ENCODE measurements at regions not wholly inside any gene's neighbourhood (a gene's known extent, or its start where the extent isn't known, plus 50 kb on each side); places are given as distances from the start of the nearest gene placed in this dataset.
"Not testable (repeated sequence)": the region's sequence is repeated elsewhere in the genome, so short reads cannot be mapped to it uniquely, and the experiment has no call there.

DNA sequence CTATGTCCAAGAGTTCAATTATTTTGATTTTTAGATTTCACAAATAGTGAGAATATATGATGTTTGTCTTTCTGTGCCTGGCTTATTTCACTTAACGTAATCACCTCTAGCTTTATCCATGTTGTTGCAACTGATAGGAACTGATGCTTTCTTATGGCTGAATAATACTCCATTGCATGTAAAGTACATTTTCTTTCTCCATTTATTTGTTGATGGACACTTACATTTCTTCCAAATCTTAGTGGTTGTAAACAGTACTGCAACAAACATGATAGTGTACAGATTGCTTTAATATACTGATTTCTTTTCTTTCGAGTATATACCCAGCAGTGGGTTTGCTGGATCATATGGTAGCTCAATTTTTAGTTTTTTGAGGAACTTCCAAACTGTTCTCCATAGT, 600.6 kb upstream of the SEMA6D start:
- no peaks in the 10 kb centered on the region for H3K4me1 ChIP-seq
- H3K36me3 ChIP-seq (replicated peaks in 1 of 2; ENCODE audit: insufficient read depth in 1 of 2, low read depth in 2 of 2), result no peaks in the 10 kb centered on the region
- no peak overlapping the region for H3K4me3 ChIP-seq
- no peaks in the 10 kb centered on the region for H3K27me3 ChIP-seq
- WGBS, 2 donors, result 71 to 89% methylated on average over 2 of the region's 2 CpGs
- H3K9me3 ChIP-seq, result no peaks in the 10 kb centered on the region
- ATAC-seq, result no peak
- no peak for DNase-seq
- intact Hi-C loops (cut with DNase I), result no loop called here
- H3K27ac ChIP-seq, result no peak overlapping the region
- TF ChIP-seq POLR2A (IDR thresholded peaks at IDR 0.05), result no peak
- TF ChIP-seq, protein P1, sequence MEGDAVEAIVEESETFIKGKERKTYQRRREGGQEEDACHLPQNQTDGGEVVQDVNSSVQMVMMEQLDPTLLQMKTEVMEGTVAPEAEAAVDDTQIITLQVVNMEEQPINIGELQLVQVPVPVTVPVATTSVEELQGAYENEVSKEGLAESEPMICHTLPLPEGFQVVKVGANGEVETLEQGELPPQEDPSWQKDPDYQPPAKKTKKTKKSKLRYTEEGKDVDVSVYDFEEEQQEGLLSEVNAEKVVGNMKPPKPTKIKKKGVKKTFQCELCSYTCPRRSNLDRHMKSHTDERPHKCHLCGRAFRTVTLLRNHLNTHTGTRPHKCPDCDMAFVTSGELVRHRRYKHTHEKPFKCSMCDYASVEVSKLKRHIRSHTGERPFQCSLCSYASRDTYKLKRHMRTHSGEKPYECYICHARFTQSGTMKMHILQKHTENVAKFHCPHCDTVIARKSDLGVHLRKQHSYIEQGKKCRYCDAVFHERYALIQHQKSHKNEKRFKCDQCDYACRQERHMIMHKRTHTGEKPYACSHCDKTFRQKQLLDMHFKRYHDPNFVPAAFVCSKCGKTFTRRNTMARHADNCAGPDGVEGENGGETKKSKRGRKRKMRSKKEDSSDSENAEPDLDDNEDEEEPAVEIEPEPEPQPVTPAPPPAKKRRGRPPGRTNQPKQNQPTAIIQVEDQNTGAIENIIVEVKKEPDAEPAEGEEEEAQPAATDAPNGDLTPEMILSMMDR (IDR thresholded peaks at IDR 0.05), result no peak

DNA sequence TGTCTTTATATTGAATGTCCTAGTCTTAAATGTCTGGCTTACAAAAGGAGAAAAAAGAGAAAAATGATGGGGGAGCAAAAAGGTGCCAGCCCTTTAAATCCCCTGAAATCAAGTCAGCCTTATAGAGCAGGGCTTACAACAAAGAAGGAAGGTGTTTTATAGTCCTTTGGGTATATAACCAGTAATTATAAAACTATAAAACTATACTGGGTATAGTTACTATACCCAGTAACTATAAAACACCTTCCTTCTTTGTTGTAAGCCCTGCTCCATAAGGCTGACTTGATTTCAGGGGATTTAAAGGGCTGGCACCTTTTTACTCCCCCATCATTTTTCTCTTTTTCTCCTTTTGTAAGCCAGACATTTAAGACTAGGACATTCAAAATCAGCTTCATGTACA, 598.0 kb upstream of the SEMA6D start:
- Histone ChIP-seq H3K27ac (no peak overlapping the region), H3K36me3 (replicated peaks in 1 of 2; ENCODE audit: insufficient read depth in 1 of 2, low read depth in 2 of 2) (no peaks in the 10 kb centered on the region), H3K27me3 (no peaks in the 10 kb centered on the region), H3K4me1 (no peaks in the 10 kb centered on the region), H3K9me3 (no peaks in the 10 kb centered on the region), H3K4me3 (no peak overlapping the region)
- no peak for ATAC-seq
- TF ChIP-seq POLR2A (IDR thresholded peaks at IDR 0.05), result no peak
- TF ChIP-seq, protein P1 (IDR thresholded peaks at IDR 0.05), result no peak
- intact Hi-C loops (cut with DNase I), result no loop called here
- no peak for DNase-seq

DNA sequence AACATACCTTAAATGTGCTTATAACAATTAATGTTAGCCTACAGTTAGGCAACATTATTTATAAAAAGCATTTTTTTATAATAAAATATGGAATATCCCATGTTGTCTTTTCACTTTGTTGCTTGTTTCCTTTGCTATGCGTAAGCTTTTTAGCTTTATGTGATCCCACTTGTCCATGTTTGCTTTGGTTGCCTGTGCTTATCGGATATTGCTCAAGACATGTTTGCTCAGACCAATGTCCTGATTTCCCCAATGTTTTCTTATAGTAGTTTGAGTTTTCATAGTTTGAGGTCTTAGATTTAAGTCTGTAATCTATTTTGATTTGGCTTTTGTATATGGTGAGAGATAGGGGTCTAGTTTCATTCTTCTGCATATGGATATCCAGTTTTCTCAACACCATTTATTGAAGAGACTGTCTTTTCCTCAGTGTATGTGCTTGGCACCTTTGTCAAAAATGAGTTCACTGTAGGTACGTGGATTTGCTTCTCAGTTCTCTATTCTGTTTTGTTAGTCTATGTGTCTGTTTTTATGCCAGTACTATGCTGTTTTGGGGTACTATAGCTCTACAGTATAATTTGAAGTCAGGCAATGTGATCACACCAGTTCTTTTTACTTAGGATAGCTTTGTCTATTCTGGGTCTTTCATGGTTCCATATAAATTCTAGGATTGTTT, 592.7 kb upstream of the SEMA6D start:
- Histone ChIP-seq H3K4me3 (no peak overlapping the region), H3K27ac (no peak overlapping the region), H3K27me3 (peaks cover 0 to 4% of the 10 kb centered on the region in 2 donors), H3K9me3 (no peaks in the 10 kb centered on the region), H3K4me1 (no peaks in the 10 kb centered on the region), H3K36me3 (replicated peaks in 1 of 2; ENCODE audit: insufficient read depth in 1 of 2, low read depth in 2 of 2) (no peaks in the 10 kb centered on the region)
- intact Hi-C loops (cut with DNase I), result no loop called here
- no peak for ATAC-seq
- no peak for DNase-seq
- TF ChIP-seq POLR2A (IDR thresholded peaks at IDR 0.05), result no peak
- TF ChIP-seq, protein P1 (IDR thresholded peaks at IDR 0.05), result no peak
- WGBS, 2 donors, result 43 to 44% methylated on average over 3 of the region's 3 CpGs

GRCh38 chr15:47129033-47129432, 588.3 kb upstream of the SEMA6D start:
- no peaks in the 10 kb centered on the region for H3K4me1 ChIP-seq
- WGBS, 2 donors, result 51 to 55% methylated on average over 2 to 3 of the region's 3 CpGs
- peaks cover 0 to 4% of the 10 kb centered on the region in 2 donors for H3K27me3 ChIP-seq
- ATAC-seq (no peak), DNase-seq (no peak)
- TF ChIP-seq, protein P1 (IDR thresholded peaks at IDR 0.05), result no peak
- TF ChIP-seq POLR2A (IDR thresholded peaks at IDR 0.05), result no peak
- H3K27ac ChIP-seq, result no peak overlapping the region
- intact Hi-C loops (cut with DNase I), result no loop called here
- H3K9me3 ChIP-seq, result no peaks in the 10 kb centered on the region
- no peak overlapping the region for H3K4me3 ChIP-seq
- no peaks in the 10 kb centered on the region for H3K36me3 ChIP-seq (replicated peaks in 1 of 2; ENCODE audit: insufficient read depth in 1 of 2, low read depth in 2 of 2)

GRCh38 chr15:47131450-47131849, 585.9 kb upstream of the SEMA6D start:
- H3K4me3 ChIP-seq; H3K9me3 ChIP-seq; DNase-seq; H3K36me3 ChIP-seq (replicated peaks in 1 of 2; ENCODE audit: insufficient read depth in 1 of 2, low read depth in 2 of 2); H3K27ac ChIP-seq; H3K27me3 ChIP-seq; H3K4me1 ChIP-seq; ATAC-seq; intact Hi-C loops (cut with DNase I): not testable (repeated sequence)
- 88 to 90% methylated on average over 3 to 4 of the region's 7 CpGs for WGBS, 2 donors

All from body of pancreas (tissue), 4 donors.